HG02610 (cell line): ENCODE measurements at regions not wholly inside any gene's neighbourhood (a gene's known extent, or its start where the extent isn't known, plus 50 kb on each side); places are given as distances from the start of the nearest gene placed in this dataset.
"Not testable (repeated sequence)": the region's sequence is repeated elsewhere in the genome, so short reads cannot be mapped to it uniquely, and the experiment has no call there.

ENCODE experiments used
- ATAC-seq: cut with Tn5 transposase; IDR thresholded peaks from one replicate; pipeline ENCODE4 v1.9.1; 2021; ENCODE audit warnings: mild to moderate bottlenecking, moderate library complexity; ENCODE audit not compliant: unreplicated experiment

DNA sequence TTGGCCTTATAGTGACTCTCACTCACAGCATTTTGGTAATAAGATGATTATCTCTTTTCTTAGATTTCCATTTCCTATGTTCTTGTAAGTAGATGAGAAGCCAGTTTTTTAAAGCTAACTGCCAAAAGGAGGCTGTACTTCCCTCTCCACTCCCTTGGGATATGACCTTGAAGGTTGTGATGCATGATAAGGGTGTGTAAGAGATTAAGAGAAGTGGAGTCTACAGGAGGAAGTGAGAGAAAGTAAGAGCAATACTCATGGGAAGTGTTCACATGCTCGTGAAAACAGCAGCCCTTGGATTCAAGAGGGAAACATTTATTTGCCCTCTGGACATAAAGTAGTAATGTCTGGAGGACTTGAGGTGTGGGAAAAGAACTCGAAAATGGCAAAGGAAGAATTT, 171.5 kb downstream of the EVA1A start:
- ATAC-seq = peak; percentile 66

DNA sequence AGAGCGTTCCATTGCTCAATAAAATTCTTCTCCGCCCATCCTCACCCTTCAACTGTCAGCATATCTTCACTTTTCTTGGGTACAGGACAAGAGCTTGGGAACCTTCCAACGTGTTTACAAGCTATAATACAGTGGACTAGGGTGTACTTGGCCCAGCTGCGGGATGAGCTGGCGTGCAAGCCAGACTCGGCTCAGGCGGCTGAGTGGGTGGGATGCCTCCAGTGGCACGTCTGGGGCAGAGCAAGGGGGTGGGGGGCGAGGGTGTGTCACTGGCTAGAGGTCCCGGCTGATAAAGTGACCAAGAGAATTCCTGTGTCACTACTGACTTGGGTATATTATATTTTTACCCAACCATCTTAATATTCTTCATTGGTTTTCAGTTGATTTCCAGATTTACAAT, 179.7 kb downstream of the EVA1A start:
- ATAC-seq = no peak

DNA sequence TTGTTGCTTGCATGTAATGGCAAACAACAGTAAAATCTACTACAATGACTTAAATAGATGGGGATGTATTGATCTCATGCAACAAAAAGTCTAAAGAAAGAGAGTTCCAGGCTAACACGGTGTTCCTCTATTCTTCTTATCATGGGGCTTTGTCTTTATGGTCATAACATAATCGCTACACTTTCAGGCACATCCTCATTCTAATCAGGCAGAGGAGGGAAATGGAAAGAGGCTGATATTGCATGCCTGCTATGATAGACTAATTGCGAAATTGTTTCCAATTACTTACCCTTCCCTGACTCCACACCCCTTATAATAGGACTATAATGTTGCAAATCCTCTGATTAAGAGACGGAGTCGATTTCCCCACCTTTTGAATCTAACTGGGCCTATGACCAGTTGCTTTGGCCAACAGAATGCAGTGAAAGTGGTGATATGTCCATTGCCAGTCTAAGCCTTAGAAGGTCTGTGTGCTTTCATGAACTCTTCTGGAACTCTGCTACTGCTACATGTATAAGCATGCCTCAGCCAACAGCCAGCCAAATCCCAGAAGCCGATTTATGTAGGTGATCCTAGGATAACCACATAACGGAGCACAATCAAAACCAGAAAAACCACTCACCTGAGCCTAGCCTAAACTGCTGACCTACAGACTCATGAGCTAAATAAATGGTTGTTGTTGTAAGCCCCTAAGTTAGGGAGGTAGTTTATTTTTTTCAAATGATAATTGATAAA, 180.3 kb upstream of the TACR1 start:
- ATAC-seq = no peak

DNA sequence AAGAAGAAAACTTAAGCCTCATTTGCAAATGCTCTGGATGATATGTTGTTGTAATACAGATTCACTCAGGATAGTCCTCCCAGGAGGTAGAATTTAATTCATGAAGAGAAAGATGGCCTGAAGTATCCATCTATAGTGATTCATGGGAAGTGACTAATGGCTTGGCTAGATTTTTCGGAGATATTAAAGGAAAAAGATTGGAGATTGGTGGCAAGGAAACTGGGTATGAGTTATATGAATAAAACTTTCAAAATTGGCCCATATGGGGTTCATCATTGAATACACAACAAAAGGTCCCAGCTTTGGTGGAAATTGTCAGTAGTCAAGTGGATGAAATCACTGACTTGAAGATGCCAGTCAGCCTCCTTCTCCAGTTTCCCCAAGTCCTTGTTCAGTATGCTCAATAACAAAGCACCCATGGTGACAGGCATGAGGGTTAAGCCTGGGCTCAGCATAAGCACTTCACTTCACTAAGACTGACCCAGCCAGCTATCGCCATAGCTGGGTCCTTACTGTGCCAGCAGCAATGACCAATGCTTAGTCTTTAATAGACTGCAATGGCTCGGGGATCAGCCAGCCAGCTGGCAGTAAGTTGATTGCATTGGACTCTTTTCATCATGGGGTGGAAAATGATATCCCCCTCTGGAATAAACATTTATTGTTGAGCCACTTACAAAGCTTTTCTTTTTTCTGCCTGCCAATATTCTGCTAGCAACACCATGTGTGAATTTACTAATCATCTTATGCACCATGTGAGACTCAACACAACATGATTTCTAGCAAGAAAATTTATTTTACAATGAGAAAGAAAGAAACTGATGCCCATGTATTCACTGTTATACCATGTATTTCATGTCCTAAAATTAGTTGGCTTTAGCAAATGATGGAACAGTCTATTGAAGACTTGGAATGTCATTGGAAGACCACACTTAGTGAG, 176.6 kb upstream of the TACR1 start:
- ATAC-seq = no peak

DNA sequence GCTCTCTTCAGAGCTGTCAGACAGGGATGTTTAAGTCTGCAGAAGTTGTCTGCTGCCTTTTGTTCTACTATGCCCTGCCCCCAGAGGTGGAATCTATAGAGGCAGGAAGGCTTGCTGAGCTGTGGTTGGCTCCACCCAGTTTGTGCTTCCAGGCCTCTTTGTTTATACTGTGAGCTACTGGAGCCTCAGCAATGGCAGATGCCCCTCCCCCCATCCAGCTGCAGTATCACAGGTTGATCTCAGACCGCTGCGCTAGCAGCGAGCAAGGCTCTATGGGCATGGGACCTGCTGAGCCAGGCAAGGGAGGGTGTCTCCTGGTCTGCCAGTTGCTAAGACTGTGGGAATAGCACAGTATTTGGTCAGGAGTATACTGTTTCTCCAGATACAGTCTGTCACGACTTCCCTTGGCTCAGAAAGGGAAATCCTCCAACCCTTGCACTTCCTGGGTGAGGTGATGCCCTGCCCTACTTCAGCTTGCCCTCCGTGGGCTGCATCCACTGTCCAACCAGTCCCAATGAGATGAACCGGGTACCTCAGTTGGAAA, 175.2 kb upstream of the TACR1 start:
- ATAC-seq = not testable (repeated sequence)

DNA sequence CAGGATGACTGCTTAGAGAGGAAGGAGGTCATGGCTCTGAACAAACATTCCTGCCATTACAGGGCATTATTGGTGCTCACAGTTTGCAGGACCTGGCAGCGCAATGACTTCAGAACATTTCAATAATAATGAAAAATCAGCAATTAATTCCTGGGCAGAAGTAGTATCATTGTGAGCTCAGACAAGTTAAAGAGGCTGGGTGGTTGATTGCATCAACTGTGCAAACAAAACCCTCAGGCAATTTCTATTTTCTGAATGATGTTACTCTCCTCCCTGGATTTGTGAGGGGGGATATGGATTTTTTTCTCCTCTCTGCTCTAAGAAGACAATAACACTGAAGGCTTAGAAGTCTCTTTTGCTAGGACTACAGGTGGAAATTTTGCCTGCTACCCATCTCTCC, 168.1 kb upstream of the TACR1 start:
- ATAC-seq = no peak

DNA sequence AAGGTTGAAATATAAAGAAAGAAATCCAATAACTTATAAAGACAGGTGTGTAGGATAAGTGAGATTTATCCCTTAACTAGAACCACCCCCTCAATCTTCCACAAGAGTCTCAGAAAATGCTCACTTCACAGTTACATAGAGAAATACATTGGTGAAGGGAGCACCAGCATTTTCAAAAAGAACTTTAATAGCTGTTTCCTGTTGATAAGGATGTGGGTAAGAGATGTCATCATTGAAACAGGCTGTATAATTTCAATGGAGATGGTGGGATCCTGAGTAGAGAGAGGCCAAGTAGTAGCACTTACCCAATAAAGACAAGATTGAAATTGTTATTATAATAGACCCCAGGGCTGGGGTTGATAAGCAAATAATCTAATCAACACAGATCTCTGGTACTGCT, 162.2 kb upstream of the TACR1 start:
- no peak for ATAC-seq

DNA sequence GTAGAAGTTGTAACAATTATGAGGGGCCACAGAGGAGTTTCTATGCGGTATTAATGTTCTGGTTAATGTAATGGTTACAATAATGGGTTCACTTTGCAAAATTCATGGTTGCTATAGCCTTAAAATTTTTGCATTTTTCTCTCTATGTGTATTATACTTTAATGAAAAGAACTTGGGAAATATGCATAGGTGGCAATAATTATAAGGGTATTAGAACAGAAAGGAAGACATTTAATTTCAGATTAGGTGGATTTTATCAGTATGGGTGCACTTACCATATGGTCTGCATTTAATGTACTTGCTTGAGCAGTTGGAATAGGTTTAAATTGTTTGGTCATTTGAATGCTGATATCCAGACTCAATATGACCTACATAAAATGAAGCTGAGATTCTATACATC, 161.6 kb upstream of the TACR1 start:
- ATAC-seq = no peak

DNA sequence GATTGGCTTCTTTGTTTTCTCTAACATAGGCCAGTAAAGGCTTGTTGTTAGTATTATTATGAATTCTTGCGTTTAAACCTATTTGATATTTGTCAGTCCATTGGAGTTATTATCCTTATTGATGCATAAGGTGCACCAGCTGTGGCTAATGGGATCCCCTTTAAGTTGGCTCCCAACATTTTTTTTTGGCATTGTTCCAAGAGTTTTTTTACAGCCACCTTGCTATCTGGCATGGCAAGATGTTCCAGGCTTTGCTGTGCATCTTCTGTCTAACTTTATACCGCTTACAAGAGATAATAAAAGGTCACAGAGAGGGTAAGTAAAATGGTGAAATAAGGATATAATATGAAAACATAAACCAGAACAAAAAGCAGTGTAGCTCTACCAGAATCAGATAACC, 157.5 kb upstream of the TACR1 start:
- ATAC-seq = no peak

DNA sequence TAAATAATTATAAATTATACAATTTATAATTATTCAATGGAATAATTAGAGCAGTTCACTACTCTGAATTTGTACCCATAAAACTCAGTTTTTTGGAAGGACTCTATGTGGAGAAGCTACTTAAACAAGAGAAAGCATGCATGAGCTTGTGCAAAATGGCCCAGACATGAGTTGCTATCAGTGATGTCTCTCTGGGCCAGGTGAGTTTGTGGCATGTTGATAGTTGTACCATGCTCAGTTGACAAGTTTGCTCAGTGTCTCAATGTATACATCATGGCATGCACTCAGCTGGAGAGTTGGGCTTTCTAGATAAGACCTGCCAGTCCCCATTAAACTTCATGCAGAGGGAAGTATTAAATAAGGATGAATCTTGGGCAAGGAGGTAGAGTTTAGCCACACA, 153.8 kb upstream of the TACR1 start:
- no peak for ATAC-seq

DNA sequence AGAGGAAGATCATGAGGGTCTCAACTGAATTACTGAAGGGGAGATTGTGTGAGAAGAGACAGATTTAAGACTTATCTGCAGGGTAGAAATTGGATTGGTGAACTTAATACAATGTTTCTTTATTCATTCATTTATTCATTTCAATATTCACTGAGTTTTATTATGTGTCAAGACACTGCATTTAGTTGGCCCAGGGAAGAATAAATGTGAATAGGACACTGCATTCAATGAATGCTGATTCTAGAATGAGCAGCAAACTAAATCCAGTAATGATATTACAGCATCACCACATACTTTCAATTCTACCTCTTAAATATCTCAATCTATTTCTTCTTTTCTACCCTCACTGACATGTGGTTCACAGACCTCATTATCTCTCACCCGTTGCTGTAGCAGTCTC, 149.0 kb upstream of the TACR1 start:
- no peak for ATAC-seq

DNA sequence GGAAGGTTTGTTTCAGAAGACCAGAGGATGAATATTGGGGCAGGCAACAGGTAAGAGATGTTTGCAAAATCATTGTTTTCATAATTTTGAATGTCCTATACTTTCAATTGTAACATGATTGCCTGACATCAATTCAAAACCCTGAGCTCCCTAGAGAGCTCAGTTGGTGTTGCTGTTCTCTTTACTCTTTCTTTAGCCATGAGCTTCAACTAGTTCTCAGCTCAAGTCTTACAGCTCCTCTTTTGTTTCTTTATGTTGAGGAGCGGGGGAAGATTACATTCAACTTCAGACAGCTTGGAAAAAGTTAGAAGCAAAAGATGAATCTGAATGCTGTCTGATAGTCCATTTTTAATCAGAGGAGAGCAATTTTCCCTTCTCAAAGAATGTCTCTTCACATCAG, 144.8 kb upstream of the TACR1 start:
- ATAC-seq = no peak

DNA sequence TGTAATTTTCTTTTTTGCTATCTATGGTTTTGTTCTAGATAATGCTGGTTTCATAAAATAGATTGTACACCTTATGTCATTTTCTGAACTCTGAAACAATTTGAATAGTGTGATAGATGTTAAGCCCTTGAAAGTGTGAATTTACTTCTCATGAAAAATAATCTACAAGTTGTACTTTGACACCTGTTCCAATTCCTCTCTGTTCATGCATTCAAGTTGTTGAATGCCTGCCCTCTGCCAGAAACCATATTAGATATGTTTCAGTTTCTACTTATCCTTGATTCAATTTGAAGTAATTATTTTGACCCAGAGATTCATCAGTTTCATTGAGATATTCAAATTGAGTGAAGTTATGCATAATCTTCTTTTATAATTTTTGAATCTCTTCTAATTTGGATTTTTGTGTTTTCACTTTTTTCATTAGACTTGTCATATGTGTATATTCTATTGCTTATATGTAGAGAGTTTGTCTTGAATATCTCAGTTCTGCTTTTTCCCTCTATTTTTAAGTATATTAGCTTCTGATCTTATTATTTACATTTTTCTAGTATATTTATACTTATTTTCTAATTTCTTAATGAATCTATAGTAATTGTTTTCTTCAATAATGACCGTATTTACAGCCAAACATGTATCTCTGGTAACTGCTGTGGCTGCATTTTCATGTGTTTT, 143.3 kb upstream of the TACR1 start:
- ATAC-seq = no peak

DNA sequence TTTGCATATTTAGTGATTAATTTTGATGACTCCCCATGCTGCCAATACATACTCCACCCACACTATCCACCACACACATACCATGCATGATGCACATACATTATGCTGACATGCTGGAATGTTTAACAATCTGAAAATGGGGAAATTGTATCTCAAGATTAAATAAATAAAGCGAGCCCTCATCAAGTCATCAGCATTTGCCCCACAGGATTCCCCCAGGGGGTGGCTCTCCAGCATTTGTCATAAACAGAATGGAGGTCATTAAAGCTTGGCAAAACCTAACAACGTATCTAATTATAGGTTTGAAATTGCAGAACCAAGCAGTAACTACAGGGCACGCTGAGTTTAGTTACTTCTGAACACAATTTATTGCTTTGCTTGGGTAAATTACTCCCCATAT, 141.2 kb upstream of the TACR1 start:
- no peak for ATAC-seq

DNA sequence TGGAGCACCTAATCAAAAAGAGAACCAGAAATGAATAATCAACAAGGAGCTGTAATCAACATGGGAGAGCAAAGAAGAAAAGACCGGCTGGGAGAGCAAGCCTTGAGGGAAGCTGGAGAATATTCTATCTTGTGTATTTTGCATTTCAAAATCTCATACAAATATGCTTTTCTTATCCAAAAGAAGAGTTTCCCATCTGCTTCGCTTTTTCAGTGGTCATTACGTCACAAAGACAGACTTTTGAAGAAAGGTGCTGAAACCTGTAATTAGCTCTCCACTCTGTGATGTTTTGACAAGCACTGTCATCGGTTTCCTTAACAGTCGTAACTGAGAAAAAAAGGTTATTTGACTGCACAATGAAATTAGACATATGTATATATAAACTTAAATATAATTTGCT, 139.1 kb upstream of the TACR1 start:
- ATAC-seq = no peak

DNA sequence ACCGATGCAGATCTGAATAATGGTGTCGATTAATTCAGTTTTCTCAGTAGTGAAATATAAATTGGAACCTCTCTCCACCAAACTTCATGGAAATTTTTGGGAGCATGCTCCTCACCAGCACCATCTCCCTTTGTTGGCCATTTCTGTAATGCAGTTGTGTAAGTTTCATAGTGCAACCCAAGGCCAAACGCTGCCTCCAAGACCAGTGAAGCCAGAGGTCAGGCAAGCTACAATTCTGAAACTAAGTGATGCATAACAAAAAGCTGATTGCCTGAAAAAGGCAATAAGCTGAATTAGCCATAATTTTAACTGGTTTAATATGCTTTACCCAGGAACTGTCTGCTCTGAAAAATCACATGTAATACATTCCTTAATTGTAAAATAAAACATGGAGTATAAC, 138.3 kb upstream of the TACR1 start:
- ATAC-seq = no peak

DNA sequence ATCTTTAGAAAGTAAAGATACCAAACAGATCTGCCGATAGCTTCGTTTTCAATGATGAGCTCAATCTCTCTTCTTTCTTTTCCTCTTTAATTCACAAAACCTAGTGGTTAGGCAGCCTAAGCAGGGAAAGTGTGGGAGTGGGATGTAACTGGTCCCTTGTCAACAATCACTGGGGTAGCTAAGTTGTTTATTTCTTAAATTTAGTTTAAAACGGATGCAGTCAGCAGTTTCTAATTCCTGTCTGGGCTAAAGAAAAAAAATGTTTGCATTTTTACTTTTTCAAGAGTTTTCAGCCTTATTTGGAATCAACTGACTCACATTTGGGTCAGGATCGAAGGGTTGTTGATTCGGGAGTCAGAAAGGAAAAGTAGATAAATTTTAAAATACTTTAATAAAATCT, 137.7 kb upstream of the TACR1 start:
- ATAC-seq = no peak

DNA sequence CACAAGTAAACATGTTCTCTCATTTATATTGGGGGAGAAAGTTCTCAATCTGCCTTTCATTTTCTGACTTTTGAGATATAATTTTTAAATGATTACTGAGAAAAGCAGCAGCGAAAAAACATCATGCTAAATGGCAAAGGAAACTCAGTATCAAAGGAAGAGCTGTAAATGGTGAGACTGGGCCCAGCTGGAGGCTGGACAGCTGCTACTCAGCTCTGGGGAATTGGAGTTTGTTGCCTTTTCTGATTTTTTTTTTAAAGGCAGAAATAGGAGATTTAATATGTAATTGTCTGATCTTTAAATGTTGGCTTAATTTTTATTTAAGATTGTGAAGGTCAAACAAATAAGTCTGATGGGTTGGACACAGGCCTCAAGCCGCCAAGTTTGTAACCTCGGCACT, 137.1 kb upstream of the TACR1 start:
- ATAC-seq = no peak

DNA sequence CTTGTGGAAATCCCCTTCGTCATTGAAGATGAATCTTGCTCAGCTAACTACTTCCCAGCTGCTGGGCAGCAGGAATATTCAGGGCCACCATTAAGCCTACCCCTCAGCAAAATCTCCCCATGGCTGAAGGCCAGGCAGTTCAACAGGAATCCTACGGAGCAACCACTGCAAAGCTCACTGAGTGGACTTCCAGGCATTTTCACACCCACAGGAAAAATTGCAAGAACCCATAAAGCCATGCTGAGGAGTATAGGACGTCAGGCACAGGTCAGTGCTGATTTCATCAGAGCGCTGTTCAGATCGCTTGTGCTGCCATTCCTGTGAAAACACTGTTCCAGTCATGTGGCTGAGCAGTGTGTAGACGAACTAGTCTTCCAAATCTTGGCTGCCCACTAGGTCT, 134.8 kb upstream of the TACR1 start:
- no peak for ATAC-seq

DNA sequence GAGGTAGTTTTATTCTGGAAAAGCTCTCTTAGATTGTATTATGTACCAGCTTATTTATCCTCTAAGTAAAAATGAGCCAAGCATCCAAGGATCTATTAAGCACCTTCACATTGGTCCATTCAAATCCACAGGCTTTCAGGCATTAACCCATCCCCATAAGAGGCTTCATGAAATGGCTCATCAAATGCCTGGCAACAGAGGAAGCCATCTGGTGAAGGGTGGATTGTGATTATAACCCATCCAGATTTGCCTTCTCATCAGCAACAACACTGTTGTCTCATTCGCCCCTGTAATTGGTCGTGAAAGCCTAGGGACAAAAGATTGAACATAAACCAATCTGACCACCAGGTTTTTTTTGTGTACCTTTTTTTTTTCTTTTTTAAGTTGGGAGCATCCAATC, 134.3 kb upstream of the TACR1 start:
- no peak for ATAC-seq

DNA sequence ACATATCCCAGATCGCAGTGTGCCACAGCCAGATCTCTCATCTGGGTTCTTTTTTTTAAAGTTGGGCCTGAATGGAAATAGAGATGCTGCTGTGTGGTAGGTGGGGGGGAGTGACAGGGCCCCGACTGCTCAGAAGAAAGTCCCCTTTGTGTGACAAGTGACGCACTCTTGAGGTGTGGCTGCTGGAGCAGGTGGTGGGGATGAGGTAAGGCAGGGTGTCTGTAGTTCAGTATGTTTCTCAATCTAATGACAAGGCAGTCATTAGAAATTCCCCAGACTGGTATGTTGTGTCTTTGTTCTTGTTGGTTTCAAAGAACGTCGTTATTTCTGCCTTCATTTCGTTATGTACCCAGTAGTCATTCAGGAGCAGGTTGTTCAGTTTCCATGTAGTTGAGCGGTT, 128.8 kb upstream of the TACR1 start:
- no peak for ATAC-seq

DNA sequence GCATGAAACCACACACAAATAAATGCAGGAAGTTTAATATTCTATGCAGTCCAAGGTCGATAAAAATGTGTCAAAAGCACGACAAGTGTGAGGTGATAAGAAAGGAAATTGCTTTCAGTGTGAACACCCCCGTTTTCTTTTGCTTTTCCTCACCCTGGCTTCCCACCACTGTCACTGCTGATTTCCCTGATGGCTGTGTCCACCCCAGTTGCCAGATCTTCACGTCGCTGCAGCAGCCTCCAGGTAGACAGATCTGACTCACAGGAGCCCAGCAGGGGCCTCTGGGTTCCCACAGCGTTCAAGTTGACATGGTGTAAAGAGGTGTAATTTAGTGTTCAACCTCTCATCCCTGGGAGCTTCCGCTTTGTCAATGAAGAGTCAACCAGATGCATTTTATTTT, 128.0 kb upstream of the TACR1 start:
- ATAC-seq = no peak
